Hepatocyte (in vitro differentiated cells): ENCODE measurements at regions not wholly inside any gene's neighbourhood (a gene's known extent, or its start where the extent isn't known, plus 50 kb on each side); places are given as distances from the start of the nearest gene placed in this dataset.
"Not testable (repeated sequence)": the region's sequence is repeated elsewhere in the genome, so short reads cannot be mapped to it uniquely, and the experiment has no call there.

Source experiments
- DNase-seq: peaks from one replicate; pipeline ENCODE4 v3.0.0-alpha.2; 2016; ENCODE audit warnings: low spot score
- H2AFZ ChIP-seq: fragments of 200-600 bp; sonication (generic); 2 replicates; pipeline ENCODE4 v1.6.0; 2016; ENCODE audit warnings: antibody characterized with exemption, mild to moderate bottlenecking
- H3K27ac ChIP-seq: fragments of 200-600 bp; sonication (generic); 2 replicates; pipeline ENCODE4 v1.5.1; 2016; ENCODE audit warnings: mild to moderate bottlenecking
- H3K27me3 ChIP-seq: fragments of 200-600 bp; sonication (generic); 2 replicates; pipeline ENCODE4 v1.6.1; 2016
- H3K36me3 ChIP-seq: fragments of 200-600 bp; sonication (generic); replicated peaks from 2 replicates; pipeline ENCODE4 v1.5.1; 2016; ENCODE audit warnings: low read depth; ENCODE audit not compliant: insufficient read depth
- H3K4me1 ChIP-seq: fragments of 200-600 bp; sonication (generic); 2 replicates; pipeline ENCODE4 v1.5.1; 2016; ENCODE audit warnings: mild to moderate bottlenecking, moderate library complexity; ENCODE audit not compliant: insufficient read depth
- H3K4me2 ChIP-seq: fragments of 200-600 bp; sonication (generic); 2 replicates; pipeline ENCODE4 v1.6.0; 2016
- H3K4me3 ChIP-seq: fragments of 200-600 bp; sonication (generic); 2 replicates; pipeline ENCODE4 v1.5.1; 2016; ENCODE audit warnings: mild to moderate bottlenecking
- H3K79me2 ChIP-seq: fragments of 200-600 bp; sonication (generic); 2 replicates; pipeline ENCODE4 v1.6.0; 2017; ENCODE audit warnings: mild to moderate bottlenecking
- H3K9me2 ChIP-seq: fragments of 200-600 bp; sonication (generic); replicated peaks from 2 replicates; pipeline ENCODE4 v1.6.0; 2017; ENCODE audit warnings: mild to moderate bottlenecking; ENCODE audit not compliant: insufficient read depth
- H3K9me3 ChIP-seq: fragments of 200-600 bp; sonication (generic); 2 replicates; pipeline ENCODE4 v1.5.1; 2016; ENCODE audit warnings: low read depth, mild to moderate bottlenecking
- H4K20me1 ChIP-seq: fragments of 200-600 bp; sonication (generic); 2 replicates; pipeline ENCODE4 v1.6.0; 2016; ENCODE audit warnings: mild to moderate bottlenecking; ENCODE audit not compliant: insufficient read depth, poor library complexity, severe bottlenecking
- CTCF ChIP-seq: fragments of 200-600 bp; sonication (generic); IDR thresholded peaks from 2 replicates; pipeline ENCODE4 v1.5.1; 2016; ENCODE audit warnings: antibody characterized with exemption, mild to moderate bottlenecking; ENCODE audit not compliant: poor library complexity
- EZH2 ChIP-seq: fragments of 200-600 bp; sonication (generic); IDR thresholded peaks from 2 replicates; pipeline ENCODE4 v1.6.1; 2016; ENCODE audit warnings: antibody characterized with exemption, mild to moderate bottlenecking, borderline replicate concordance
- EZH2phosphoT487 ChIP-seq: fragments of 200-600 bp; sonication (generic); IDR thresholded peaks from one replicate; pipeline ENCODE4 v1.6.1; 2018; ENCODE audit warnings: antibody characterized with exemption, mild to moderate bottlenecking, low read depth, moderate library complexity; ENCODE audit not compliant: unreplicated experiment, severe bottlenecking
- WGBS: methylation state at CpG from one replicate; pipeline ENCODE4 v1.1.6; 2016; ENCODE audit warnings: low lambda C conversion rate; ENCODE audit errors: missing lambda C conversion rate; 5-methylcytosine and 5-hydroxymethylcytosine counted together

GRCh38 chr6:153340568-153340967 lies 209.5 kb upstream of the RGS17 start:
- no peaks in the 10 kb centered on the region for H3K9me2 ChIP-seq
- no peak overlapping the region for H3K27ac ChIP-seq
- H3K36me3 ChIP-seq: no peaks in the 10 kb centered on the region
- no peaks in the 10 kb centered on the region for H4K20me1 ChIP-seq
- no peak for TF ChIP-seq EZH2phosphoT487
- no peak for TF ChIP-seq CTCF
- no peak for TF ChIP-seq EZH2
- no peak overlapping the region for H3K4me3 ChIP-seq
- no peaks in the 10 kb centered on the region for H3K79me2 ChIP-seq
- no peak for DNase-seq
- H3K4me2 ChIP-seq: no peak overlapping the region
- no peaks in the 10 kb centered on the region for H3K27me3 ChIP-seq
- 86% methylated on average over 2 of the region's 2 CpGs for WGBS
- H2AFZ ChIP-seq: no peak overlapping the region
- H3K9me3 ChIP-seq: no peaks in the 10 kb centered on the region
- H3K4me1 ChIP-seq: no peaks in the 10 kb centered on the region

GRCh38 chr6:153334121-153334520 lies 203.0 kb upstream of the RGS17 start:
- no peaks in the 10 kb centered on the region for H3K9me2 ChIP-seq
- no peak overlapping the region for H3K27ac ChIP-seq
- no peaks in the 10 kb centered on the region for H3K36me3 ChIP-seq
- no peak overlapping the region for H3K4me3 ChIP-seq
- no peaks in the 10 kb centered on the region for H4K20me1 ChIP-seq
- H3K4me1 ChIP-seq: no peaks in the 10 kb centered on the region
- TF ChIP-seq CTCF: no peak
- no peaks in the 10 kb centered on the region for H3K79me2 ChIP-seq
- no peak overlapping the region for H3K4me2 ChIP-seq
- DNase-seq: no peak
- H2AFZ ChIP-seq: no peak overlapping the region
- no peaks in the 10 kb centered on the region for H3K27me3 ChIP-seq
- no peaks in the 10 kb centered on the region for H3K9me3 ChIP-seq

GRCh38 chr6:153331221-153331620 lies 200.1 kb upstream of the RGS17 start:
- not testable (repeated sequence) for H3K79me2 ChIP-seq, H3K9me2 ChIP-seq, H4K20me1 ChIP-seq, DNase-seq, H3K4me3 ChIP-seq, H3K4me2 ChIP-seq, H3K27ac ChIP-seq, H3K27me3 ChIP-seq, H2AFZ ChIP-seq, H3K36me3 ChIP-seq, H3K4me1 ChIP-seq, H3K9me3 ChIP-seq

GRCh38 chr6:153328194-153328593 lies 197.1 kb upstream of the RGS17 start:
- no peak overlapping the region for H3K4me3 ChIP-seq
- no peak overlapping the region for H3K4me2 ChIP-seq
- no peaks in the 10 kb centered on the region for H3K79me2 ChIP-seq
- no peaks in the 10 kb centered on the region for H4K20me1 ChIP-seq
- no peaks in the 10 kb centered on the region for H3K9me2 ChIP-seq
- no peak overlapping the region for H3K27ac ChIP-seq
- H3K9me3 ChIP-seq: no peaks in the 10 kb centered on the region
- no peaks in the 10 kb centered on the region for H3K36me3 ChIP-seq
- no peak overlapping the region for H2AFZ ChIP-seq
- DNase-seq: no peak
- TF ChIP-seq EZH2 (no peak), EZH2phosphoT487 (no peak), CTCF (no peak)
- no peaks in the 10 kb centered on the region for H3K4me1 ChIP-seq
- no peaks in the 10 kb centered on the region for H3K27me3 ChIP-seq
- 90% methylated on average over 5 of the region's 5 CpGs for WGBS
